Lower leg skin (tissue), 3 donors: ENCODE measurements at regions not wholly inside any gene's neighbourhood (a gene's known extent, or its start where the extent isn't known, plus 50 kb on each side); places are given as distances from the start of the nearest gene placed in this dataset.

Source experiments
- POLR2A ChIP-seq, 2 donors: fragments of 450-650 bp; IDR thresholded peaks; one replicate each; pipeline ENCODE4 v1.6.1; 2016 to 2017; ENCODE audit warnings: antibody characterized with exemption in 2 of 2, mild to moderate bottlenecking in 1 of 2, moderate library complexity in 1 of 2
- TF ChIP-seq, protein P1 (sequence below), 3 donors: fragments of 450-650 bp; IDR thresholded peaks; one replicate each; pipeline ENCODE4 v1.5.1; 2016; ENCODE audit warnings: antibody characterized with exemption in 3 of 3, mild to moderate bottlenecking in 3 of 3, moderate library complexity in 2 of 3

- TF ChIP-seq, protein P1, sequence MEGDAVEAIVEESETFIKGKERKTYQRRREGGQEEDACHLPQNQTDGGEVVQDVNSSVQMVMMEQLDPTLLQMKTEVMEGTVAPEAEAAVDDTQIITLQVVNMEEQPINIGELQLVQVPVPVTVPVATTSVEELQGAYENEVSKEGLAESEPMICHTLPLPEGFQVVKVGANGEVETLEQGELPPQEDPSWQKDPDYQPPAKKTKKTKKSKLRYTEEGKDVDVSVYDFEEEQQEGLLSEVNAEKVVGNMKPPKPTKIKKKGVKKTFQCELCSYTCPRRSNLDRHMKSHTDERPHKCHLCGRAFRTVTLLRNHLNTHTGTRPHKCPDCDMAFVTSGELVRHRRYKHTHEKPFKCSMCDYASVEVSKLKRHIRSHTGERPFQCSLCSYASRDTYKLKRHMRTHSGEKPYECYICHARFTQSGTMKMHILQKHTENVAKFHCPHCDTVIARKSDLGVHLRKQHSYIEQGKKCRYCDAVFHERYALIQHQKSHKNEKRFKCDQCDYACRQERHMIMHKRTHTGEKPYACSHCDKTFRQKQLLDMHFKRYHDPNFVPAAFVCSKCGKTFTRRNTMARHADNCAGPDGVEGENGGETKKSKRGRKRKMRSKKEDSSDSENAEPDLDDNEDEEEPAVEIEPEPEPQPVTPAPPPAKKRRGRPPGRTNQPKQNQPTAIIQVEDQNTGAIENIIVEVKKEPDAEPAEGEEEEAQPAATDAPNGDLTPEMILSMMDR (IDR thresholded peaks at IDR 0.05): no peak
- no peak for TF ChIP-seq POLR2A (IDR thresholded peaks at IDR 0.05)
Observed at GRCh38 chr4:45280121-45280520, 553.8 kb upstream of the GNPDA2 start.
